SU-DHL-6 (cell line): ENCODE measurements at regions not wholly inside any gene's neighbourhood (a gene's known extent, or its start where the extent isn't known, plus 50 kb on each side); places are given as distances from the start of the nearest gene placed in this dataset.

Source experiments
- H2AFZ ChIP-seq: fragments of 200-600 bp; sonication (generic); 2 replicates; pipeline ENCODE4 v1.6.1; 2014; ENCODE audit warnings: low read depth, mild to moderate bottlenecking, moderate library complexity, mixed read lengths, antibody characterized with exemption, low read length; ENCODE audit not compliant: severe bottlenecking
- H3F3A ChIP-seq: fragments of 200-600 bp; shearing (Covaris generic); 2 replicates; pipeline ENCODE4 v1.6.0; 2016; ENCODE audit warnings: antibody characterized with exemption, mild to moderate bottlenecking; ENCODE audit not compliant: insufficient read depth
- H3K27ac ChIP-seq: fragments of 200-600 bp; sonication (generic); 2 replicates; pipeline ENCODE4 v1.5.1; 2016; ENCODE audit warnings: low read depth, mild to moderate bottlenecking, low read length, moderate library complexity, mixed read lengths
- H3K27me3 ChIP-seq: fragments of 200-600 bp; sonication (generic), shearing (Covaris generic); 2 replicates; pipeline ENCODE4 v1.6.0; 2014; ENCODE audit warnings: mild to moderate bottlenecking, low read length
- H3K36me3 ChIP-seq: fragments of 200-600 bp; sonication (generic); 2 replicates; pipeline ENCODE4 v1.6.1; 2014; ENCODE audit warnings: mild to moderate bottlenecking, low read length, mixed read lengths
- H3K4me2 ChIP-seq: fragments of 300-600, 200-600 bp; shearing (Covaris generic), sonication (generic); 2 replicates; pipeline ENCODE4 v1.6.0; 2014; ENCODE audit warnings: low read length, low read depth, mild to moderate bottlenecking; ENCODE audit not compliant: poor library complexity, severe bottlenecking
- H3K4me3 ChIP-seq: fragments of 200-600 bp; sonication (generic); 2 replicates; pipeline ENCODE4 v1.5.1; 2014; ENCODE audit warnings: antibody characterized with exemption, low read length, mild to moderate bottlenecking, mixed read lengths; ENCODE audit not compliant: insufficient read depth, poor library complexity, severe bottlenecking
- H3K79me2 ChIP-seq: fragments of 200-600 bp; sonication (generic); 2 replicates; pipeline ENCODE4 v1.6.1; 2014; ENCODE audit warnings: mild to moderate bottlenecking, low read length, moderate library complexity; ENCODE audit not compliant: insufficient read depth
- H3K9ac ChIP-seq: fragments of 200-600 bp; sonication (generic); 2 replicates; pipeline ENCODE4 v1.7.0; 2014; ENCODE audit warnings: mild to moderate bottlenecking, low read length
- H3K9me2 ChIP-seq: fragments of 200-600 bp; sonication (generic); replicated peaks from 2 replicates; pipeline ENCODE4 v1.6.1; 2014; ENCODE audit warnings: low read length; ENCODE audit not compliant: insufficient read depth
- H3K9me3 ChIP-seq: fragments of 200-600 bp; sonication (generic); 2 replicates; pipeline ENCODE4 v1.6.1; 2014; ENCODE audit warnings: low read length, mixed read lengths; ENCODE audit not compliant: insufficient read depth
- H4K20me1 ChIP-seq: fragments of 200-600 bp; sonication (generic); 2 replicates; pipeline ENCODE4 v1.6.1; 2014; ENCODE audit warnings: low read depth, mild to moderate bottlenecking, antibody characterized with exemption, low read length, moderate library complexity, mixed read lengths
- EZH2phosphoT487 ChIP-seq: fragments of 200-600 bp; sonication (generic), shearing (Covaris generic); conservative IDR thresholded peaks from 2 replicates; pipeline ENCODE4 v1.6.1; 2018; ENCODE audit warnings: mild to moderate bottlenecking, antibody characterized with exemption, low read length, moderate library complexity, mixed read lengths
- TF ChIP-seq, protein P1 (sequence below): fragments of 200-600 bp; sonication (generic); IDR thresholded peaks from one replicate; pipeline ENCODE4 v1.5.1; 2017; ENCODE audit warnings: antibody characterized with exemption, mild to moderate bottlenecking, low read length, moderate library complexity; ENCODE audit not compliant: insufficient read depth, poor library complexity, severe bottlenecking

DNA sequence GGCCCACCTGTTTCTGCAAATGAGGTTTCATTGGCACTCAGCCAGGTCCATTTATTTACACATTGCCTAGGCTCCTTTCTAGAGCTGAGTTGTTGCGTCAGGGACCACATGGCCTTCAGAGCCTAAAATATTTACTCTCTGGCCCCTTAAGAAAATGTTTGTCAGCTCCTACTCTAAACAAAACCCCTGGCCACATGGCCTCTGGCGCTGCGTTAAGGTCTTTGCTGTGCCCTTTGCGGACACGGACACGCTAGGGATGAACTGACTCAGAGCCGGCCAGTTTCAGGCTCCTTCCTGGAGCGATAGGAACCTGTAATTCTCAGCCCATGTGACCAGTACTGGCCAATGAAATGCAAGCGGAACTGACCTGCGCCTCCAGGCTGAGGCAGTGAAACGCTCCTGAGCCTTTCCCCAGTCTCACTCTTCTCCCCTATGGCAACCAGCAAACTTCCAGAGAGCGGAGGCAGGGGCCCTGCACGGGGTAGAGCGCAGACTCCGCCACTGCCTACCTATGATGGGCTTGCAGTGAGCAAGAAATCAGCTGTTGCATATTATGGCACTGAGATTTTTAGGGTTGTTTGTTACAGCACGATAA, 160.3 kb downstream of the ETS2 start:
- no peak overlapping the region for H3K27ac ChIP-seq
- no peaks in the 10 kb centered on the region for H3K36me3 ChIP-seq
- H3K9ac ChIP-seq = no peak overlapping the region
- no peak for TF ChIP-seq EZH2phosphoT487
- TF ChIP-seq, protein P1, sequence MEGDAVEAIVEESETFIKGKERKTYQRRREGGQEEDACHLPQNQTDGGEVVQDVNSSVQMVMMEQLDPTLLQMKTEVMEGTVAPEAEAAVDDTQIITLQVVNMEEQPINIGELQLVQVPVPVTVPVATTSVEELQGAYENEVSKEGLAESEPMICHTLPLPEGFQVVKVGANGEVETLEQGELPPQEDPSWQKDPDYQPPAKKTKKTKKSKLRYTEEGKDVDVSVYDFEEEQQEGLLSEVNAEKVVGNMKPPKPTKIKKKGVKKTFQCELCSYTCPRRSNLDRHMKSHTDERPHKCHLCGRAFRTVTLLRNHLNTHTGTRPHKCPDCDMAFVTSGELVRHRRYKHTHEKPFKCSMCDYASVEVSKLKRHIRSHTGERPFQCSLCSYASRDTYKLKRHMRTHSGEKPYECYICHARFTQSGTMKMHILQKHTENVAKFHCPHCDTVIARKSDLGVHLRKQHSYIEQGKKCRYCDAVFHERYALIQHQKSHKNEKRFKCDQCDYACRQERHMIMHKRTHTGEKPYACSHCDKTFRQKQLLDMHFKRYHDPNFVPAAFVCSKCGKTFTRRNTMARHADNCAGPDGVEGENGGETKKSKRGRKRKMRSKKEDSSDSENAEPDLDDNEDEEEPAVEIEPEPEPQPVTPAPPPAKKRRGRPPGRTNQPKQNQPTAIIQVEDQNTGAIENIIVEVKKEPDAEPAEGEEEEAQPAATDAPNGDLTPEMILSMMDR = no peak
- H3K9me2 ChIP-seq = no peaks in the 10 kb centered on the region
- H3F3A ChIP-seq = no peaks in the 10 kb centered on the region
- no peak overlapping the region for H3K4me3 ChIP-seq
- no peaks in the 10 kb centered on the region for H3K27me3 ChIP-seq
- no peaks in the 10 kb centered on the region for H3K79me2 ChIP-seq
- H3K9me3 ChIP-seq = no peaks in the 10 kb centered on the region
- H2AFZ ChIP-seq = no peak overlapping the region
- no peaks in the 10 kb centered on the region for H4K20me1 ChIP-seq
- no peak overlapping the region for H3K4me2 ChIP-seq

DNA sequence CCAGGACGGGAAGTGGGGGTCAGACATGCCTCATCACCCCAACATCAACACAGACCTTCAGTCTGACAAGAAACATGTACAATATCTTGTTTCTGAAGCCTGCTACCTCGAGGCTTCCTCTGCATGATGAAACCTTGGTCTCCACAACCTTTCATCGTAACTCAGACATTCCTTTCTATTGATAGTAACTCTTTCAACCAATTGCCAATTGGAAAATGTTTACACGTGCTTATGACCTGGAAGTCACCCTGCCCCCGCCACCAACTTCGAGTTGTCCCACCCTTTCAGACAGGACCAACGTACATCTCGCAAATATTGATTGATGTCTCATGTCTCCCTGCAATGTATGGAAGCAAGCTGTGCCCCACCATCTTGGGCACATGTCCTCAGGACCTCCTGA, 159.5 kb downstream of the ETS2 start:
- H4K20me1 ChIP-seq = no peaks in the 10 kb centered on the region
- no peak overlapping the region for H3K9ac ChIP-seq
- H2AFZ ChIP-seq = no peak overlapping the region
- no peak overlapping the region for H3K4me2 ChIP-seq
- no peaks in the 10 kb centered on the region for H3K9me3 ChIP-seq
- H3K9me2 ChIP-seq = no peaks in the 10 kb centered on the region
- no peak overlapping the region for H3K4me3 ChIP-seq
- no peak for TF ChIP-seq EZH2phosphoT487
- TF ChIP-seq, protein P1 = no peak
- no peaks in the 10 kb centered on the region for H3K27me3 ChIP-seq
- no peaks in the 10 kb centered on the region for H3K36me3 ChIP-seq
- no peak overlapping the region for H3K27ac ChIP-seq
- H3K79me2 ChIP-seq = no peaks in the 10 kb centered on the region
- H3F3A ChIP-seq = no peaks in the 10 kb centered on the region

DNA sequence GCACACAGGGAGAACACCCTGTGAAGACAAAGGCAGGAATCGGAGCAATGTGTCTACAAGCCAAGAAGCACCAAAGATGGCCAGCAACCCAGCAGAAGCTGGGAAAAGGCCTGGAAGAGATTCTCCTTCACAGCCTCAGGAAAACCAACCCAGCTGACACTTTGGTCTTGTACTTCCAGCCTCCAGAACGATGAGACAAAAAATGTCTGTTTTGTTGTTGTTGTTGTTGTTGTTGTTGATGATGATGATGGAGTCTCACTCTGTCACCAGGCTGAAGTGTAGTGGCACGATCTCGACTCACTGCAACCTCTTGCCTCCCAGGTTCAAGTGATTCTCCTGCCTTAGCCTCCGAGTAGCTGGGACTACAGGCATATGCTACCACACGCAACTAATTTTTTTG, 157.3 kb downstream of the ETS2 start:
- no peaks in the 10 kb centered on the region for H3K79me2 ChIP-seq
- no peaks in the 10 kb centered on the region for H3F3A ChIP-seq
- no peaks in the 10 kb centered on the region for H3K9me2 ChIP-seq
- H3K9ac ChIP-seq = no peak overlapping the region
- no peaks in the 10 kb centered on the region for H3K36me3 ChIP-seq
- H3K9me3 ChIP-seq = no peaks in the 10 kb centered on the region
- H3K27me3 ChIP-seq = no peaks in the 10 kb centered on the region
- H4K20me1 ChIP-seq = no peaks in the 10 kb centered on the region
- no peak overlapping the region for H3K27ac ChIP-seq
- no peak overlapping the region for H3K4me3 ChIP-seq
- H3K4me2 ChIP-seq = no peak overlapping the region
- H2AFZ ChIP-seq = no peak overlapping the region
- no peak for TF ChIP-seq EZH2phosphoT487
- TF ChIP-seq, protein P1 = no peak
